Amniotic stem cell (primary cell): ENCODE measurements at regions not wholly inside any gene's neighbourhood (a gene's known extent, or its start where the extent isn't known, plus 50 kb on each side); places are given as distances from the start of the nearest gene placed in this dataset.
"Not testable (repeated sequence)": the region's sequence is repeated elsewhere in the genome, so short reads cannot be mapped to it uniquely, and the experiment has no call there.

ENCODE experiments used
- DNase-seq: peaks from one replicate; lab custom pipeline; 2025; lab: John Stamatoyannopoulos, UW

DNA sequence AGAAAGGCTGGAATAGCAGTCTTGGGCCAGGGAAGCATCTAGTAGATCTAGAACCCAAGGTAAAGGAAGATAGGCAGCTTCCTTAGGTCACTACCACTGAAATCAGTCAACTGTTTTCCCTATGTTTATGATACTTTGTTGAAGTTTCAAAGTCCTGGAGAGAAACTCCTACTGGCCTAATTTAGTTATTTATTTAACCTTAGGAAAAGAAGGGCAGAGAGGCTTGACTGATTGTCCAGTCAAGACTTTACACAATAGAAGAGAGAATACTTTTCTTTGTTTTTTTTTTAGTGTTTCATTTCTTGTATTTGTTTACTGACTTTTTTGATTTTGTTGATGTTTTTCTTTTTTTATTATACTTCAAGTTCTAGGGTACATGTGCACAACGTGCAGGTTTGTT, 138.9 kb upstream of the PHYHIPL start:
- no peak for DNase-seq

- not testable (repeated sequence) for DNase-seq
These were observed 133.1 kb upstream of the PHYHIPL start for GRCh38 chr10:59043358-59043757.

DNA sequence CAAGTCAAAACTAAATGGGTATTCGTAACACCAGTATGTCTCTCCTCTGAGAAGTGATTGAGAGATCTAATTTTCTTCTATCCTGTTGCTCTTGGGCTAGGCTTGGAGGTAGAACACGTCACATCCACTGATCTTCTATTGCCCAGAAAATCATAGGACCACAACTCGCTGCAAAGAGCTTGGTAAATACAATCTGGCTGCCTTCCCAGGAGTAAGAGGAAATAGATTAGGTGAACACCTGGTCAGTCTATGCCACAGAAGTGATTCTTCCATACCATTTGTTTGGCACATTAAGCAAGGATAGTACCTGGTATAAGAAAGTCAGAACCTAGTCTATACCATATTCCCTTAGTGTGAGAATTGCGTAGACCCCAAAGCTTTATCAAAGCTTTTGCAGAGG, 129.3 kb upstream of the PHYHIPL start:
- no peak for DNase-seq

DNA sequence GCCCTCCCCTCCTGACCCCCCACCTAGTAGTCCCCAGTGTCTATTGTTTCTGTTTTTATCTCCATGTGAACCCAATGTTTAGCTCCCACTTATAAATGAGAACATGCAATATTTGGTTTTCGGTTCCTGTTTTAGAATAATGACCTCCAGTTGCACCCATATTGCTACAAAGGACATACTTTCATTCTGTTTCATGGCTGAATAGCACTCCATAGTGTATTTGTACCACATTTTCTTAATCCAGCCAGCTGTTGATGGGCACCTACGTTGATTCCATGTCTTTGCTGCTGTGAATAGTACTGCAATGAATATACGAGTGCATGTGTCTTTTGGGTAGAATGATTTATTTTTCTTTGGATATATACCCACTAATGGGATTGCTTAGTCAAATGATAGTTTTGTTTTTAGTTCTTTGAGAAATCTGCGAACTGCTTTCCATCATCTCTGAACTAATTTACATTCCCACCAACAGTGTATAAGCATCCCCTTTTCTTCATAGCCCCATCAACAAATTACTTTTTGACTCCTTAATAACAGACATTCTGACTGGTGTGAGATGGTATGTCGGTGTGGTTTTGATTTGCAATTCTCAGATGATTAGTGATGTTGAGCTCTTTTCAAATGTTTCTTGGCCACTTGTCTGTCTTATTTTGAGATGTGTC, 128.4 kb upstream of the PHYHIPL start:
- no peak for DNase-seq

- DNase-seq = not testable (repeated sequence)
These were observed 122.9 kb upstream of the PHYHIPL start for GRCh38 chr10:59053502-59053901.

GRCh38 chr10:59055045-59055444, 121.4 kb upstream of the PHYHIPL start:
- peak; percentile 32 for DNase-seq

DNA sequence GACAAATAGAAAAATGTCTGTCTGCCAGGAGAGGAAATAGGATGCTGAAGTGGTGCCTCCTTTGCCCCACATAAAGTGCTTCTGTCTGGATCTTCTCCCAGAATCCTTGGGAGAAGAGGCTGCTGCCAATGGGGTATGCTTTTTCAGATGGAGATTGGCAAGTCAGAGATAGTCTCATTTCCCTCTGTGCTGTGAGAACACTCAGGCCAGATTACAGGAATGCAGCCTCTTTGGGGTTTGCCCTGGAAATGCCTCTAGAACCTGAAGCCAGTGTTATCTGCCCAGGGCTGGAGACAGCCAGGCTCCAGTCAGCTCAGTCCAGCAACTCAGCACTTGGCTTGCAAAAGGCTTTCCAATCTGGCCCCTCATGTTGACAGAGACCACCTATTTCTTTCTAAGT, 119.1 kb upstream of the PHYHIPL start:
- no peak for DNase-seq

DNA sequence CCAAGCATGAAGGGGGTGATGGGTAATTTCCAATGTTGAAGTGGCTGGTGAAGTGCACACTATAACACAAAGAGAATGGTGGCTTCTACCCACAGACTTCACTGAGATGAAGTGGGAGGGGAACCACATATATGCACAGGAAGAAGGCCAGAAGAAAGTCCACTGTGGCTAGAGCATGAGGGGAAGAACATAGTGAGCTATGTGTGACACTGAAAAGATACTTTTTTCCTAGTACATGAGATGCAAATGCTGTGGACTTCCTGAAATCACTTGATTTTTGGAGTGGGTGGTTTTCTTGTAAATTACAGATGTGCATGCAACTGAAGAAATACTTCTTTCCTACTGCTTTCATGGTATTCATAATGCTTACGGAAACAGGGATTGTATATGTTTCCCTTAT, 115.6 kb upstream of the PHYHIPL start:
- no peak for DNase-seq

GRCh38 chr10:59063491-59063890, 113.0 kb upstream of the PHYHIPL start:
- no peak for DNase-seq

- DNase-seq = no peak
These were observed 112.3 kb upstream of the PHYHIPL start for GRCh38 chr10:59064080-59064692.

DNA sequence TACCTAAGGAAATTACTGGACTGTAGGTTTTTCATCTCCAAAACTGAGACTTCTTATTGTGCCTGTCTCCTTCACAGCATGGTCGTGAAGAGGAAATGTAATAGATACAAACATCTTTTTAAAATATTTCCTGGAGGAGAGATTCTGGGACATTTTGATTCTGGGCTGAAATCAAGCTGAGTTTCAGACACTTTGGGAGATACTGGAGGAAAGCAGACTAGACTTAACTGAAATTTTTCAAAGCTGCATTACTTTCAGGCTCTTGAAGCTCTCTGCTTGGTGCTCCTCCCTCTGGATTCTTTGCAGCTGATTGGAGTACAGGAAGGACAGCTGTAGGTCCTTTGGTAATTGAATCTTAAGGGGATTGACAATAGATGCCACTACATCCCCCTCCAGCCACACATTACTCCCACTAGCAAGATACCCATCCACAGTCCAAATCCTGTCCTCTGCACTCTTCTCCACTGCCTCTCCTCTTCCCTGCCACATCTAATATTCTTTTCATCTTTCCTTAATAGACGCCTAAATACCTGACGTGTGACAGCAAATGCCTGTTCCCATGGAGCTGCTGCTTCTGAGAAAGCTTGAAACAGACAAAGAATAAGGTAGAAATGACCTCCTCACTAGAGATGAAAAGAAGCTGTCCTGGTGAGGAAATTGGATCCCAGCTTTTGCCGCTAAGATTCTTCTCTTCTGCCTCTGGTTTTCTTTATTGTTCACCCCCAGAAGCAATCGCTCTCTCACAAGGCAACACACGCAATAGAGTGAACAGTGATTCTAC, 111.5 kb upstream of the PHYHIPL start:
- DNase-seq = no peak

DNA sequence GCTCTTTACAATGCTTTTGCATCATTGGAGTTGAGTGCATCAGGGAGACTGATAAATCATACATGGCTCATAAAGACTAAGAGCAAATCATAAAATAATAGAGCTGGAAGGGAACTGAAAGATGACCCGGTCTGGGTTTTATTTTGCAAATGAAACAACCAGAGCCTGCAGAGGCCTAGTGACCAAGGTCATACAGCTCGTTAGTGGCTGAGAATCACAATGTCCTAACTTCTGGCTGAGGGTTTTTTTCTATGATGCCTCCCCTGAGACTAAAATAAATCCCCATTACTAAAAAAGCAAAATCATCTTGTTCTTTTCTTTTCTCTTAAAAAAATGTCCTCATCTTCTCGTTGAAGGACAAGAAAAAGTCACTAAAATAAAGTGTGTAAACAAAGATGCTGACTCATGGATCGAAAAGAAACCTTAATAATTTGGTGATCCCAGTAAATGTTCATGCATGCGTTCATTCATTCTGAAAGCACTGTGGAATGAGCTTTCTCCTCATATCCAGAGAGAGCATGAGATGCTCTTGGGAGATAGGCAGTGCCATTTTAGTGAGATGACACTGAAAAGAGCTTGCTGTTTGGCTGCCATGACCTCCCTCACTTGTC, 107.8 kb upstream of the PHYHIPL start:
- no peak for DNase-seq

- no peak for DNase-seq
These were observed 104.4 kb upstream of the PHYHIPL start for GRCh38 chr10:59072038-59072437.

DNA sequence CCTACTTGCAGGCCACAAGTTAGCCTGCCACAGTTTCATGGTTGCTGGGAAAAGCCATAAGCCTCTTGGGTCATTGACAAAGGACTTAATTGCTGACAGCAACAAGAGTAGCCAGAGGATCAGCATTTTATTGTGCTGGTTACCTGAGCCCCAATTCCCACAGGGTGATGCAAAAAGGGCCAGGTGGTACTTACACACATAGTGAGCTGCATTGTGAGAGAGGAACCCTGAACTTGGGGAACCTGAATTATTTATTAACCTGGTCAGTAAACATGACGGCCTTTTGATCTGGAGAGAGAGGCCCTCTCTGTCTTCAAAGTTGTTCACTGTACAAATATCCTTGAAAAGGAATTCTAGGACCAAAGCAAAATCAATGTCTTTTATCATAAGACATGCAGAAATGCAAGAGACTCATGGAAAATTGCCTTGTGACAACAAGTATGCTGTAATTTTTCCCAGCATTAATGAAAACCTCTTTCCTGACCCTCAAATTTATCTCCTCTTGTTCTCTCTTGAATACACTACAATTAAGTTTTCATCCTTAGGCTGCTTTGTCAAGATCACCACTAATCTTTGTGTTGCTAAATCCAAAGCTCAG, 102.9 kb upstream of the PHYHIPL start:
- DNase-seq = no peak

- DNase-seq = no peak
These were observed 100.9 kb upstream of the PHYHIPL start for GRCh38 chr10:59075576-59075975.

GRCh38 chr10:59077855-59078254, 98.6 kb upstream of the PHYHIPL start:
- DNase-seq = no peak

GRCh38 chr10:59078978-59079377, 97.5 kb upstream of the PHYHIPL start:
- no peak for DNase-seq

GRCh38 chr10:59079386-59080226, 96.8 kb upstream of the PHYHIPL start:
- DNase-seq = peak; percentile 37

DNA sequence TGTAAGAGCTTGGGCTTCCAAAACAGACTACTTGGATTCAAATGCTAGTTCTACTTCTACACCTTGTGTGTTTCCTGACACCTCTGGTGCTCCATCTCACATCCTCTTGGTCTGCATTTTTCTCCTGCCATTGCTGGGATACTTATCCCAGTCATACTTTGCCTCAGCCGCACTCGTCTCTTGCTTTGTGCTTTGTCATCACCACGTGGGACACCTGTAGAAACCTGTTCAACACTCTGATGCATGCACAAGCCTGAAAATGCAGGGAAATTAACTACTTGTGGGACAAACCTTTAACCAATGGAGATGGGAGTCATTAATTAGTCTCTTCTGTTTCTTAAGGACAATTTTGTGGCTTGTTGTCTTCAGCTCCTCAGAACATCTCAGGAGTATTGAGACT, 94.2 kb upstream of the PHYHIPL start:
- DNase-seq = no peak

GRCh38 chr10:59085054-59085453, 91.4 kb upstream of the PHYHIPL start:
- DNase-seq = no peak

DNA sequence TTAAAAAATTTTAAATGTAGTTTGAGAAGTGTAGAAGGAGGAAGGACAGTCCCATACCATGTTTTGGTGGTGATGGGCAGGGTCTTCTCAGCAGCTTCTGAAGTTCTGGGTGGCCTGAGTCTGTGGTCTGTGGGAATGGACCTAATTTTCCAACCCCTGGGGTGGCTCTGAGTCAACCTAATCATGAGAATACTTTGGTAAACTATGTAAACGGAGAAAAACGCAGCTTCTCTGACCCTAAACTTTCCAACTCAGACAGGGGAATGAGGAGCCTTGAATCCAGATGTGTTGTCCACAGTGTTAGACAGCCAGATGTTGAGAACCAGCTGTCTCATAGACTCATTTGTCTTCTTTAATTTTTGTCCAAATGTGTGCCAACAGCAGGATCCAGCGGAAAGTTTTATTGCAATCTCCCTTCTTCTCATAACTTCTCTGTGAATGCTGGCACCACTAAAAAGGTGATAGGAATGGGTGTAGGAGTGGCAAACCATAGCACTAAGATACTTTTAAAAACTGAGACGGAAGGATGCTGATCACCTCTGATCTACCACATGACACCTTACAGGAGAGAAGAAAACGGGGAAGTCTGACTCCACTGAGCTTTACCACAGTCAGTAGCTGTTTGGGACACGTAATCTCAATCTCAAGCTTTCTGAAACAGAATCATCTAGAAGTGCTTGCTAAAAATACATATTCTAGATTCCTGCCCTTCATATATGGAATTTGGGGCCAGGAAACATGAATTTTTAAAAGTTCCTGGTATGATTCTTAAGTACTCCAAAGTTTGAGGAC, 90.5 kb upstream of the PHYHIPL start:
- DNase-seq = no peak
